ENCODE measurements at regions not wholly inside any gene's neighbourhood (a gene's known extent, or its start where the extent isn't known, plus 50 kb on each side); places are given as distances from the start of the nearest gene placed in this dataset.
A peak's percentile ranks its signal among the peaks of the same experiment; 100 is the strongest.

DNA sequence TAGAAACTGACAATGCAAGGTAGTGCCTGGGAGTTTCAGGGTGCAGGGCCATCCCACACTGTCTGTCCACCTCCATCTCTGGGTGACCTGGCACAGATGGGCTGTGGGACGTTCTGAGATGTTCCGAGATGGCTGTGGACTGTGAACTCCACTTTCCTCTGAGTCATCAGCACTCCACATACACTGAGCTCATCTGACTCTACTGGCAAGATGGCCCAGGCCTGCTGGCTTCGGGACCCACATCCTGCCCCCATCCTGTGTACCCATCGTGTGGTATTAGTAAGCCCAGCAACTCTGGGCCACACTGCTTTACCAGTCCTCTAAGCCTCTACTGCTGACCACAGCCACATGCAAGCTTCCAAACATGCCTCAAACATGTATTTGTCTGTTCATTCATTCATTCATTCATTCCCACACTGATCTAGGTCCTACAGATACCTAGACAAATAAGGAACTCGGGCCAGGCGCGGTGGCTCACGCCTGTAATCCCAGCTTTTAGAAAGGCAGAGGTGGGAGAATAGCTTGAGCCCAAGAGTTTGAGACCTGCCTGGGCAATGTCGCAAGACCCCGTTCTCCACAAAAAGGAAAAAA is 124.8 kb upstream of the CXCR4 start:
- DNase-seq (ENCODE audit: low read depth), result no peak

DNA sequence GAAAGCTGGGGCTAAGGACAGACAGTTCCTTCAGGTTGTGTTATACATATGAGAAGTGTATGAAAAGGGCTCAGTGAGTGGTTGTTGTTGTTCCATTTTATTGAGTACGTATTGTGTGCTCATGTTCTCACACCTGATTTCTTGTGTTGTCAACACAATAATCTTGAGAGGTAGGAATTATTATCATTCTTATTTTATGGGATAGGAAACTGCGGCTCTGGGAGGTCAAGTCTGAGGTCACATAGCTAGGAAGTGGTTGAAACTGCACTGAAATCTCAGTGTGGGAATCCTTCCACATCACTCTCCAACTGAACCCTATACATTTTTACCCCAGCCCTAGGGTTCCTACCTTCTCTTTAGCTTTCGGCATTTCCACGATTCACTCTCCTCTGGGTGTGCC is 124.2 kb upstream of the CXCR4 start:
- no peak for DNase-seq (ENCODE audit: low read depth)

GRCh38 chr2:136239079-136239685 is 121.2 kb upstream of the CXCR4 start:
- no peak for DNase-seq (ENCODE audit: low read depth)

- DNase-seq (ENCODE audit: low read depth), result peak; percentile 58
Measured at GRCh38 chr2:136238286-136239078, 120.5 kb upstream of the CXCR4 start.

DNA sequence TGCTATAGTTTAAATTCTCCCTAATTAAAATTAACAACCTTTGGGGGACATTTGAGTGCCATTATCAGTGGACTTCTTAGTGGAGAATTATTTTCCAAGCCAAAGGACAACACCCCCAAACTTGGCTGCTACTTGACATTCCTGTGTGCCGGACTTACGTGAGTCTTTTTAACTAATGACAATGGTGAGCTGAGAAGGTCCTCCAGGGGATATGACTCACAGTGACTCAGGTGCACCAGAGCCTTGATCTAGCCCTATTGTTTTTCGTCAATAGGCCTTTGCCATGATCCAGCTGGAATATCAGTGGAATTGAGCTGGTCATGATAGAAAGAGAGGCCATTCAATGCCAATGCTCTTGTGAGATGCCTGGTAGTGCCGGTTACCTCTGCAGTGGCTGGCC is 118.1 kb upstream of the CXCR4 start:
- peak; percentile 89 for DNase-seq (ENCODE audit: low read depth)

- DNase-seq (ENCODE audit: low read depth), result no peak
Measured at GRCh38 chr2:136235546-136235945, 117.6 kb upstream of the CXCR4 start.

GRCh38 chr2:136234261-136234660 is 116.3 kb upstream of the CXCR4 start:
- DNase-seq (ENCODE audit: low read depth), result no peak

GRCh38 chr2:136233298-136233697 is 115.3 kb upstream of the CXCR4 start:
- no peak for DNase-seq (ENCODE audit: low read depth)

- no peak for DNase-seq (ENCODE audit: low read depth)
Measured at GRCh38 chr2:136232456-136233172, 114.7 kb upstream of the CXCR4 start.

- DNase-seq (ENCODE audit: low read depth), result no peak
Measured at GRCh38 chr2:136230464-136230863, 112.5 kb upstream of the CXCR4 start.

DNA sequence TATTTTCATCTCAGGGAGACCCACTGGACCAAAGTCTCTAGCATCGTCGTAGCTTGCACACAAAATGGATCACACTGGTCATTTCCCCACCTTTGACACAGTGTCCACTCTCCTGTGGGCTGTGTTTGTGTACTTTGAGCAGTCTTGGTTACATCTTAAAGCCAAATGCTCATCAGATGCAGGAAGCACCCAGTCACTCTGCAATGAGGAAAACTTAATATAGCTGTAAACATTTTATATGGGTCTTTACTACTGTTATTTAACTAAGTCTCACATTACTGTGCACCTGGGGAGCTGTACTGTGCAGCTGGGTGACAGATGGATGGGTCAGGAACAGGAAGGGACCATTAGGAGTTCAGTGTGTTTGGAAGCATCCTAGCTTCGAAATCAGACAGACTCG is 109.0 kb upstream of the CXCR4 start:
- DNase-seq (ENCODE audit: low read depth), result no peak

DNA sequence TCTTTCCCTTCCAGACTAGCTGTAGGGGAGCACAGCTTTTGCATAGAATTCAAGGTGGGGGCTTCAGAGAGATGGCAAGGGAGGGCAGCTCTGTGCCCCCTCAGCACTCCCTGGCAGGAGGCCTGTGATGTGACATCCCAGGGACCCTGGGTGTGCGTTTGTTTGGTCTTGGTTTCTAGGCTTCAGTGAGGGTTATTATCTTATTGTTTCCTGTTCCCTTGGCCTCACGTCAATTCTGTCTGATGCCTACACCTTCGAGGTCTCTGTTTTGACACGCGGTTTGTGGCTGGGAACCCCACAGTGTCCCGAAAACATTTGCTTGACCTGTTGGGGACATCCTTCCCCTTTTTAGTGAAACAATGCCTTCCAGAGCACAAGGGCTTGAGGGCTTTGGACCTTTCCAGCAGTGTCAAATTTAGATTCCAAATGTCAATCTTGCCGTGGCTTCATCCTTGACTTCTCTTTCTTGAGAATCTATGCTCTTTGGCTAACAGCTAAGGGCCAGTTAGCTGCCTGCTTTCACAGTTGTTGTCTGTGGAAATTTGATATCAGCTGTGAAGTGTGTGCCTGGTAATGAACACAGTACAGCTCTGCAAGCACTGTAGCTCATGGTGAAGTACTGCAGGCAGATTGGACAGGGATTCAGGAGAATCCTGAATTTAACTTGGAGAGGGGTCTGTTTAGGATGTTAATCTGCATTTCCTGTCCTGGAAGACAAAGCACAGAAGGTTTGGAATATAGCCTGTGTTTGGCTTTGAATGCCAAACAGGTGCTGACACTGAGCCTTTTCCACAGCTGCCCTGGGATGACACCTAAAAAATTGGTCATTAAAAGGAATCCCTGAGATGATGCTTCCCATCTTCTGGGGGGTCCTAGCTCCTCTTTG is 108.2 kb upstream of the CXCR4 start:
- DNase-seq (ENCODE audit: low read depth), result no peak

DNA sequence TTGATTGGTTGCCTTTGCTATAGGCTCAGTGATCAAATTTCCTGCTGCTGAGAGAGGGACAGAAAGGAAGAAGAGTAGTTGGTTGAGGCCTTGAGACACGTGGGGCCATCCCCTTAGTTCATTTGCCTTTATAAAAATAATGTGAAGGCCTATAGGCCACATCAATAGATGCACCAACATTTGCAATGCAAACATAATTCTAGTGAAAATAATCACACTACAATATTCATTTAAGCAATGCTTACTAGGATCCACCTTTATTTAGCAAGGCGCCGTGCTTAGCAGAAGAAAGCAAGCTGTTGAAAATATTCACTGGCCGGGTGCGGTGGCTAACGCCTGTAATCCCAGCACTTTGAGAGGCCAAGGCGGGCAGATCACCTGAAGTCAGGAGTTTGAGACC is 105.3 kb upstream of the CXCR4 start:
- no peak for DNase-seq (ENCODE audit: low read depth)

DNA sequence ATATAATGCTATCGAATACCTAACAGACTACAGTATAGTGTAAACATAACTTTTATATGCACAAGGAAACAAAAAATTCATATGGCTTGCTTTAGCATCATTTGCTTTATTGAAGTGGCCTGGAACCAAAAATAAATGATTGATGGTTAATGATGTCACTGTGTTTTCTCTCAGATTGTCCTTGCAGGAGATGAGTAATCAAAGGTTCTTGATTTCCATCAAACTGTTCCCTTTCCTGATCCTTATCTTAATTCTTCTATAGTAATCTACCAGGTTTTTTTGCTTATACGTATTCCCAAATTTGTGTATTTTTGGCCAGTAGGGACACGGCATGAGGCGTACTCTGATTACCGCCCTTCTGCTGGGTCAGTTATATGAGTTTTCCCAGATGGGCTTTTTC is 104.9 kb upstream of the CXCR4 start:
- no peak for DNase-seq (ENCODE audit: low read depth)

DNA sequence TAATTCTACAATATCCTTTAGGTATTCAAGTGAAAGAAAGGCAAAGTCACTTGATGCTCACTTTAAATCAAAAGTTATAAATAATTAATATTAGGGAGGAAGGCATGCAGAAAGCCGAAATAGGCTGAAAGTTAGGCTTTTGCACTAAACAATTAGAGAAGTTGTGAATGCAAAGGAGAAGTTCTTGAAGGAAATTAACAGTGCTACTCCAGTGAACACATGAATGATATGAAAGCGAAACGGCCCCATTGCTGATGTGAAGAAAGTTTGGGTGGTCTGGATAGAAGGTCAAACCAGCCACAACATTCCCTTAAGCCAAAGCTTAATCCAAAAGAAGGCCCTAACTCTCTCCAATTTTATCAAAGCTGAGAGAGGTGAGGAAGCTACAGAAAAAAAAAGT is 103.1 kb upstream of the CXCR4 start:
- no peak for DNase-seq (ENCODE audit: low read depth)

DNA sequence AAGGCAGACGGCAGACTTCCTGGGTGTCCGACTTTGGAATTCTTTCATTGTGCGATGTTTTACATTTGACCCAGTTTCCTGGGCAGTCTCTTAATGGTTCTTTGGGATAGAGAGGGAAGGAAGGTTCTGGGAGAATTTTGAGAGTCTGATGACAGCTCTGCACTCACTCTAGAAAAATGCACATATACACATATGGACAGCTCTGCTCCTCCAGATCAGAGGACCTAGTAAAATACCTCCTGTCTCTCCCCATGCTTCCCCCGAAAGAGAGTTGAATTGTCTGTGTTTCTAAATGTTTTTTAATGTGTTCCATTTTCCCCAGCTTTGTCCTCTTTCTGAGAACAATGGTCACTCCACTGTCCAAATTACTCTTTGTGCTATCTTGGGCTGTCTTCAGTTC is 102.0 kb upstream of the CXCR4 start:
- no peak for DNase-seq (ENCODE audit: low read depth)

DNA sequence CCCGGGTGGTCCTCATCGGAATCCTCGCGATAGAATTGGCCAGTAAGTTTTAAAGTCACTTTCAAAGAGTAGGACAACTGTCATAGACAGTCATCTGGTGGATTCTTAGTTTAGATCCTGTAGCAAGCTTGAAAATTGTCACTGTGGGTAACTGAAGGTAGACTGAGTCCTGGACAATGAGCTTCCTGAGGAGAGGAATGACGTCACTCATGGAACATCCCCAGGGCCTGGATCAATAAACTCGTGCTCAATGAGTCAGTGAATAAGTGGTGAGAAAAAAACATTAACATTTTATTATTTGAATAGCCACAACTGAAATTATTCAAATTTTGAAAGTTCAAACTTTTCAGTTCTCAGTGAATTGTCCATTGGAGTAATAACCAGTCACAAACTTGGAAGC is 101.4 kb upstream of the CXCR4 start:
- no peak for DNase-seq (ENCODE audit: low read depth)

- DNase-seq (ENCODE audit: low read depth), result no peak
Measured at GRCh38 chr2:136217996-136218395, 100.0 kb upstream of the CXCR4 start.

GRCh38 chr2:136215908-136216472 is 98.0 kb upstream of the CXCR4 start:
- DNase-seq (ENCODE audit: low read depth), result no peak

- no peak for DNase-seq (ENCODE audit: low read depth)
Measured at GRCh38 chr2:136215449-136215848, 97.5 kb upstream of the CXCR4 start.

All from HS-5 (cell line).